GM13977 (cell line): ENCODE measurements at regions not wholly inside any gene's neighbourhood (a gene's known extent, or its start where the extent isn't known, plus 50 kb on each side); places are given as distances from the start of the nearest gene placed in this dataset.
"Not testable (repeated sequence)": the region's sequence is repeated elsewhere in the genome, so short reads cannot be mapped to it uniquely, and the experiment has no call there.

Source experiments
- DNase-seq: peaks from one replicate; pipeline ENCODE4 v3.0.0; 2012; ENCODE audit warnings: low spot score
- in situ Hi-C: fragments of 300-500 bp; cut with MboI; formaldehyde crosslinking; loops from one replicate; pipeline ENCODE4 v1.12.0; 2022; ENCODE audit warnings: low sequenced_read_pairs, low pct_unique_long_range_greater_than_20kb, mixed read lengths, inconsistent platforms; ENCODE audit not compliant: unreplicated experiment
- TF ChIP-seq, protein P1 (sequence below): IDR thresholded peaks from 2 replicates; pipeline ENCODE4 v1.5.1; 2012; ENCODE audit warnings: mild to moderate bottlenecking, control low read depth; ENCODE audit not compliant: insufficient read depth; ENCODE audit errors: extremely low read depth, missing control alignments

DNA sequence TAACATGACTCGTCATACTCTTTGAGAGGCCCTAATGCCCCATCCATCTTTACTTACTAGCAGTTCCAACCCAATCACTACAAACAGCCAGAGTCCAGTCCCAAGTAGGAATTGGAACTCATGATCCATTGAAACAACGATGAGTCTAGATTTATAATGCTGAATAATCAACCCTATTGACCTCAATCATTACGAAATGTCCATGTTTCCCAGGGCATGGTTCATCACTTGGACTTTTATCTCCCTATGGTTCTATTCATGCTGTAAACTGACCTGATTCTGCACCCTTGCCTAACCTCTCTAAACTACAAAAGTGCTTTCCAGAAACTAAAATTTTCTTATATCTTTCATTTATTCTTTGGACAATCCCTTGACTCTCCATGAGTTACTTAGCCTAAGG is 840.0 kb upstream of the B3GALT2 start:
- in situ Hi-C loops: no loop called here
- no peak for DNase-seq
- TF ChIP-seq, protein P1, sequence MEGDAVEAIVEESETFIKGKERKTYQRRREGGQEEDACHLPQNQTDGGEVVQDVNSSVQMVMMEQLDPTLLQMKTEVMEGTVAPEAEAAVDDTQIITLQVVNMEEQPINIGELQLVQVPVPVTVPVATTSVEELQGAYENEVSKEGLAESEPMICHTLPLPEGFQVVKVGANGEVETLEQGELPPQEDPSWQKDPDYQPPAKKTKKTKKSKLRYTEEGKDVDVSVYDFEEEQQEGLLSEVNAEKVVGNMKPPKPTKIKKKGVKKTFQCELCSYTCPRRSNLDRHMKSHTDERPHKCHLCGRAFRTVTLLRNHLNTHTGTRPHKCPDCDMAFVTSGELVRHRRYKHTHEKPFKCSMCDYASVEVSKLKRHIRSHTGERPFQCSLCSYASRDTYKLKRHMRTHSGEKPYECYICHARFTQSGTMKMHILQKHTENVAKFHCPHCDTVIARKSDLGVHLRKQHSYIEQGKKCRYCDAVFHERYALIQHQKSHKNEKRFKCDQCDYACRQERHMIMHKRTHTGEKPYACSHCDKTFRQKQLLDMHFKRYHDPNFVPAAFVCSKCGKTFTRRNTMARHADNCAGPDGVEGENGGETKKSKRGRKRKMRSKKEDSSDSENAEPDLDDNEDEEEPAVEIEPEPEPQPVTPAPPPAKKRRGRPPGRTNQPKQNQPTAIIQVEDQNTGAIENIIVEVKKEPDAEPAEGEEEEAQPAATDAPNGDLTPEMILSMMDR: no peak

DNA sequence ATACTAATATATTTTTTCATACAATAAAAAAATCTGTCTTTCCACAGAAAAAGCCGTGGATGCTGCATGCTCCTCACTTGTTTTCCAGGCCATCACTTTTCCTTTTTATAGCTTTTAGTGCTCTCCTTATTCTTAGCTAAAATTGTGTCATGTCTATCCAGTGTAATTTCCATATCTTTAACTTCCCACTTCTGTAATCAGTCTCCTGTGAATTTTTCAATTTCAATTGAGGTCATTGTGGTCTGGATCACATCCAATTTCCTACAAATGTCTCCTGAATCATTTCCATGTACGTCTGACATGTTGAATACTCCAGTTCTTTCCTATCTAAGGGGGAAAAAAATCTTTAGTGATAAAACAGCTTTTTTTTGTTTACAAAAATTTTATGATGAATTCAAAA is 838.2 kb upstream of the B3GALT2 start:
- TF ChIP-seq, protein P1: no peak
- in situ Hi-C loops: no loop called here
- no peak for DNase-seq

DNA sequence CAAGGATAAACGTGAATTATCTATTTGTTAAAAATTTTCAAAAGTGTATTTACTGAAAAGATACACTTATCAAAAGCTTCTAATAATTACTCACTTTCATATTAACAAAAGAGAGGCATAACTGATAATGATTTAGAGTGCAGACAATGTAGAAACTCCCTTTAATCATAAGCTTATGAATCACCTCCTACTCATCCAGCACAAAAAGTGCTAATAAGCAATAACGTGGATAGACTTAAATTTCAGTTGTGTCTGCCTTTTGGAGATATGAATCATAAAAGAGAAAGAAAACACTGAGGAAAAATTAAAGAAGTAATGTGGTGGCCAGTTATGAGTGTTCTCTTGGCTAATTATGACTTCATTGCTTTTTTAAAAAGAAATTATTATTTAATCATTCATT is 827.6 kb upstream of the B3GALT2 start:
- no peak for DNase-seq
- in situ Hi-C loops: no loop called here

DNA sequence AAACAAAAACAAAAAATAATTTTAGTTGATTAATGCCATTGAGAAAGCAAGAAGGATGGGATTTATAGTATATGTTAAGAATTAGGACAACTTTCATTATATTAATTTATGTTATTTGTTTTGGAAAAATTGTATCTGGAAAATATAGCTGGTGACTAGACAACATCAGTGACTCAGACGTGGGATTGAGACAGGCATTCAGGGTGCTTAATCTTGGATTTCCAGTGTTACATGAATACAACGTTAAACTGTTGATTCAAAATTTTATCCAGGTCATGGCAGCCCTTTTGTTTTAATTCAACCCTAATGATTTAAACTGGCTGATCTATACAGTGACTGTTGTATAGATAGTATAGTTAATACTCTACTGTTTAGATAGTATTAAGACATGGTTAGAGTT is 827.1 kb upstream of the B3GALT2 start:
- TF ChIP-seq, protein P1: no peak
- in situ Hi-C loops: no loop called here
- DNase-seq: no peak

More for the DNA sequence above, 827.6 kb upstream of the B3GALT2 start:
- TF ChIP-seq, protein P1: no peak

DNA sequence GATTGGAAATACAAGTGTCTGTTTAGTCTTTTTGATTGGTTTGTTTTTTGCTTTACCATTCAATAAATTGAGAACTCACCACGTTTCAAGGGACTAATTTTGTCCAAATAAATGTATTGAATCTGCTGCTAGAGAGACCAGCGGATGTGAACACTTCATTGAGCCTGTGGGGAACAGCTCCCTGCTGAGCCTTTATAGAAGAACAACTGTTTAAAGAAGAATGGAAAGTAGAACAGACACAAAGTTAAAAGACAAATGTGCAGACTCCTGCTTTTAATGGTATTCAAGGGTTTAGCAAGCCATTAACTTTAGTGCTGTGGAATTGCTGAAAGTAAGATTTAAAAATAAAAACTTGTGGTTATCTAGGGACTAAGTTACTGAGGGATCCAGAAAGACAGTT is 817.7 kb upstream of the B3GALT2 start:
- in situ Hi-C loops: no loop called here
- no peak for DNase-seq
- TF ChIP-seq, protein P1: no peak

DNA sequence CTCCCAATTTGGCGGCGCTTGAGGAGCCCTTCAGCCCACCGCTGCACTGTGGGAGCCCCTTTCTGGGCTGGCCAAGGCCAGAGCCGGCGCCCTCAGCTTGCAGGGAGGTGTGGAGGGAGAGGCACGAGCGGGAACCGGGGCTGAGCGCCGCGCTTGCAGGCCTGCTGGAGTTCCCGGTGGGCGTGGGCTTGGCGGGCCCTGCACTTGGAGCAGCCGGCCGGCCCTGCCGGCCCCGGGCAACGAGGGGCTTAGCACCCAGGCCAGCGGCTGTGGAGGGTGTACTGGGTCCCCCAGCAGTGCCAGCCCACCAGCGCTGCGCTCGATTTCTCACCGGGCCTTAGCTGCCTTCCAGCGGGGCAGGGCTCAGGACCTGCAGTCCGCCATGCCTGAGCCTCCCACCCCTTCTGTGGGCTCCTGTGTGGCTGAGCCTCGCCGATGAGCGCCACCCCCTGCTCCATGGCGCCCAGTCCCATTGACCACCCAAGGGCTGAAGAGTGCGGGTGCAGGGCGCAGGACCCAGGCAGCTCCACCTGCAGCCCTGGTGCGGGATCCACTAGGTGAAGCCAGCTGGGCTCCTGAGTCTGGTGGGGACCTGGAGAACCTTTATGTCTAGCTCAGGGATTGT is 815.4 kb upstream of the B3GALT2 start:
- DNase-seq, in situ Hi-C loops: not testable (repeated sequence)

DNA sequence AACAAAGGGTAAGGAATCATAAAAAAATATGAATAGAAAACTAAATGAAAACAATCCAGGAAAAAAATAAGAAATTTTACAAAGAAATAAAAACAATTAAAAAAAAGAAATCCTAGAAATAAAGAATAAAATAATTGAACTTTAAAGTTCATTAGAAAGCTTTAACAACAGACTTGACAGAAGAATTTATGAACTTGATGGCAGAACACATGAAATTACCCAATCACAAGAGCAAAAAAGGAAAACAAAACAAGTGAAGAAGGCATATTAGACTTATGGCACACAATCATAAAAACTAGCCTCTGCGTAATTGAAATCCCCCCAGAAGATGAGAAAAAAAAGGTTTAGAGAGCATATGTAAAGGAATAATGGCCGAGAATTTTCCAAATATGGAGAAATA is 802.5 kb upstream of the B3GALT2 start:
- in situ Hi-C loops: no loop called here
- TF ChIP-seq, protein P1: no peak
- DNase-seq: no peak
